Left ventricle myocardium inferior (tissue), 1 donor: ENCODE measurements at regions not wholly inside any gene's neighbourhood (a gene's known extent, or its start where the extent isn't known, plus 50 kb on each side); places are given as distances from the start of the nearest gene placed in this dataset.

Source experiments
- DNase-seq: peaks from one replicate; pipeline ENCODE4 v3.0.0-alpha.2; 2020
- H3K27ac ChIP-seq: fragments of 200-600 bp; replicated peaks from 2 replicates; pipeline ENCODE4 v1.8.0; 2021
- H3K27me3 ChIP-seq: fragments of 200-600 bp; 2 replicates; pipeline ENCODE4 v1.8.0; 2021; ENCODE audit warnings: low read depth
- H3K36me3 ChIP-seq: fragments of 200-600 bp; 2 replicates; pipeline ENCODE4 v1.8.0; 2021
- H3K4me1 ChIP-seq: fragments of 200-600 bp; 2 replicates; pipeline ENCODE4 v1.8.0; 2021
- H3K4me3 ChIP-seq: fragments of 200-600 bp; 2 replicates; pipeline ENCODE4 v1.8.0; 2021; ENCODE audit warnings: mild to moderate bottlenecking, moderate library complexity
- H3K9me3 ChIP-seq: fragments of 200-600 bp; replicated peaks from 2 replicates; pipeline ENCODE4 v1.8.0; 2021
- intact Hi-C: fragments of 100-400 bp; cut with micrococcal nuclease; formaldehyde crosslinking; loops from one replicate; pipeline ENCODE4 v1.11.0; 2022
- TF ChIP-seq, protein P1 (sequence below): fragments of 200-600 bp; IDR thresholded peaks from 2 replicates; pipeline ENCODE4 v1.8.0; 2021; ENCODE audit warnings: antibody characterized with exemption, mild to moderate bottlenecking, borderline replicate concordance
- donor health status: DM: no; HTN: yes; CAD: no; lungs with severe emphysema.

DNA sequence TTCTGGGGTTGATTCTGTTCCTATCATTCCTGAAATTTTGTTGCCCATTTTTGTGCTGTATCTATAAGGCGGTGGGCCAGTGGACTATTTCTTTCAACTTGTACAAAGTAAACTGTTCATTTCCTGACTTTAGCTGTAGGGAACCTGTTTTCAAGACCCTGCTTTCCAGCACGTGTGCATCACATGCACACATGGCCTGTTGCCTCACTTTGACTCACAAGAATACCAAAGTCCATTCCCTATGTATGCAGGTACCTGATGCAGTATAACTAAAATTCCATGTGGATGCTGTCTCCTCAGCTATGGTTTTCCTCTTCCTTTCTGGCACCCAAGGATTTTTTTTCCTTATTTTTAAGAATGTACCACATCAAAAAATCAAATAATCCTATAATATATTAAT is 284.1 kb upstream of the MANEA start:
- Histone ChIP-seq H3K9me3 (no peaks in the 10 kb centered on the region), H3K36me3 (no peaks in the 10 kb centered on the region), H3K4me1 (no peaks in the 10 kb centered on the region), H3K4me3 (no peak overlapping the region), H3K27ac (no peak overlapping the region), H3K27me3 (no peaks in the 10 kb centered on the region)
- DNase-seq = no peak
- TF ChIP-seq, protein P1, sequence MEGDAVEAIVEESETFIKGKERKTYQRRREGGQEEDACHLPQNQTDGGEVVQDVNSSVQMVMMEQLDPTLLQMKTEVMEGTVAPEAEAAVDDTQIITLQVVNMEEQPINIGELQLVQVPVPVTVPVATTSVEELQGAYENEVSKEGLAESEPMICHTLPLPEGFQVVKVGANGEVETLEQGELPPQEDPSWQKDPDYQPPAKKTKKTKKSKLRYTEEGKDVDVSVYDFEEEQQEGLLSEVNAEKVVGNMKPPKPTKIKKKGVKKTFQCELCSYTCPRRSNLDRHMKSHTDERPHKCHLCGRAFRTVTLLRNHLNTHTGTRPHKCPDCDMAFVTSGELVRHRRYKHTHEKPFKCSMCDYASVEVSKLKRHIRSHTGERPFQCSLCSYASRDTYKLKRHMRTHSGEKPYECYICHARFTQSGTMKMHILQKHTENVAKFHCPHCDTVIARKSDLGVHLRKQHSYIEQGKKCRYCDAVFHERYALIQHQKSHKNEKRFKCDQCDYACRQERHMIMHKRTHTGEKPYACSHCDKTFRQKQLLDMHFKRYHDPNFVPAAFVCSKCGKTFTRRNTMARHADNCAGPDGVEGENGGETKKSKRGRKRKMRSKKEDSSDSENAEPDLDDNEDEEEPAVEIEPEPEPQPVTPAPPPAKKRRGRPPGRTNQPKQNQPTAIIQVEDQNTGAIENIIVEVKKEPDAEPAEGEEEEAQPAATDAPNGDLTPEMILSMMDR = no peak
- intact Hi-C loops = no loop called here

DNA sequence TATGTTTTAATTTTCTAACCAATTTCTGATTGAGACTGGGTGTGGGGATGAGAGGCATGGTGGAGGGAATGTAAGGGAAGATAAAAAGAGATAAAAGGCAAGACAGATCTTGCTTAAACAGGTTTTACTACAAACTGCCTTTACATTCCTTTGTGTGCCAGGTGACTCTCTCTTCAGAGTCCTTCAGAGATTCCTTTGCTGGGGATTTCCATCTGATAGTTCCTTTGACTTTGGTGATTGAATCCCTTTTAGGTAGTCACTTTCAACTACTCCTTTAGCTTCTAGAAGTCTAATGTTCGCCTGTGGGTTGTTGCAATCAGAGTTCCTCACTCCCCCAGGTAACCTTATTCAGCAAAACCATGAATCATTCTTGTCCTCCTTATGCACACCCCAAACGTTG is 283.3 kb upstream of the MANEA start:
- Histone ChIP-seq H3K27ac (no peak overlapping the region), H3K4me3 (no peak overlapping the region), H3K27me3 (no peaks in the 10 kb centered on the region), H3K36me3 (no peaks in the 10 kb centered on the region), H3K4me1 (no peaks in the 10 kb centered on the region), H3K9me3 (peaks cover 2% of the 10 kb centered on the region)
- intact Hi-C loops = no loop called here
- TF ChIP-seq, protein P1 = no peak
- DNase-seq = no peak

DNA sequence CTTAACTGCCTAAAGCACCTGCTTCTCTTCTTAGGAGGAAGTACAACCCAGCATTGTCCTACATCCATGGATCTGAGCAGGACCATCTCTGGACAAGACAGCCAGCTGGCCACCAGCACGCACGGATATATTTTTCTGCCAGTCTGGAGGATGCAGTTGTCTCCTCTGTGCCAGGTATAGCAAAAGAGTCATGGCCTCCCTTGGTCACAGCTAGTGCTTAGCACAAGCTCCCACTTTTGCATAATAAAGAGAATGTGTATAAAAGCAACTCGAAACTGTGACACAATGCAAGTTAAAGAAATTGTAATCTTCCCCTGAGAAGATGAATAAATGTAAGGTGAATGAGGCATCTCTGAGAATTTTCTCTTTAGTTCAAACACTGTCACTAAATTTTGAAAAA is 267.8 kb upstream of the MANEA start:
- TF ChIP-seq, protein P1 = no peak

DNA sequence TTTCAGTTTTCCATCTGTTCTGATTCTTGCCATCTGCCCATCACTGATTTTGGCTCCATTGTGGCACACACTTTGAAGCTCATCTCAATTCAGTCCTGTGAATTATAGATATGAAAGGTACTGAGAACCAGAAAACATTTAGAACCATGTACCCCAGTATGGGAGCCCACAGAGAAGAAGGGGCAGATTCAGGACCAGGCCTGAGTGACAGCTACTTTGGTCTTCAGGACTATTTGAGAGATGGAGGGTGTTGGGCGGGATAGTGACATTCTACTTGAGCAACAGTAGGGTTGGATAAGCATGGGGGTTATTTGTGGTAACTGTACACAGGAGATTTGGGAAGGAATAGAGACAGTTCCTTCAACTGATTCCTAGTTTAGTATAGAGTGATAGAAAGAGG is 259.2 kb upstream of the MANEA start:
- intact Hi-C loops = no loop called here
- no peak for DNase-seq
- Histone ChIP-seq H3K4me1 (no peaks in the 10 kb centered on the region), H3K27ac (no peak overlapping the region), H3K9me3 (no peaks in the 10 kb centered on the region), H3K27me3 (no peaks in the 10 kb centered on the region), H3K4me3 (no peak overlapping the region), H3K36me3 (no peaks in the 10 kb centered on the region)
- TF ChIP-seq, protein P1 = no peak

More for the DNA sequence above, 267.8 kb upstream of the MANEA start:
- Histone ChIP-seq H3K36me3 (no peaks in the 10 kb centered on the region), H3K4me3 (no peak overlapping the region), H3K27me3 (no peaks in the 10 kb centered on the region), H3K9me3 (no peaks in the 10 kb centered on the region), H3K4me1 (no peaks in the 10 kb centered on the region), H3K27ac (no peak overlapping the region)
- intact Hi-C loops = no loop called here
- DNase-seq = no peak

DNA sequence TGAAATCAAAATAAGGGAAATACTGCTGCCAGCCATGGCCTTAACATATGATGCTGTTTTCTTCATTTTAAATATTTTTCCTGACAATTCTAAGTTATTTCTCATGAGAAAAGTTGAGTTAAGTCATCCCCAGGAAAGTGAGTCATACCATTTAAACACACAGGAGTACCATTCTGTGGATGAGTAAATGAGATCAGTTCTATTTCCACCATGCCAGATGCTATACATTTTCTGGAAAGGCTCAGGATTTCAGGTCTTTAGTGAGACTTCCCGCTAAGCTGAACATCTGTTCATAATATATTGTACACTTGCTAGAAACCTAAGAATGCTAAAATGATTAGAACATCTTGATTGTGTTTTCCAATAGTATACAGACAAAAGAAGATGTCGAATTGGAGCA is 256.2 kb upstream of the MANEA start:
- no peak overlapping the region for H3K27ac ChIP-seq
- DNase-seq = no peak
- H3K9me3 ChIP-seq = no peaks in the 10 kb centered on the region
- TF ChIP-seq, protein P1 = no peak
- no peaks in the 10 kb centered on the region for H3K27me3 ChIP-seq
- H3K4me1 ChIP-seq = no peaks in the 10 kb centered on the region
- H3K4me3 ChIP-seq = no peak overlapping the region
- H3K36me3 ChIP-seq = no peaks in the 10 kb centered on the region
- intact Hi-C loops = no loop called here

DNA sequence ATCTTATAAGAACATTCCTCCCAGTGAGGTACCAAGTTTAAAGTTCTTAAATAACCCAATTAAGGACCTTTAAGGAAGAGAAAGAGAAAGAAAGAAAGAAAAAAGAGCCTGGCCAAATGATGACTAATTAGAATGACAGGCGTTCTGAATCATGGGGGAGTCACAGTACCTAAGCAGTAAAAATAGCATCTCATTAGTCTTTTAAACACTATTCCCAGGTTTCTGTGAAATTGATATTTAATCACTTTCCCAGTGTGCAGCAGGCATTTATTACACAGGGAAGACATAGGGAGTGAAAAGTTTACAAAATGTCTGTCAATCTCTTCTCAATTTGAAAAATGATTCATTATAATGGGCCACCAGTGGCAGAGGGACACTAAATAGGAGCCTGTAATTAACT is 251.4 kb upstream of the MANEA start:
- intact Hi-C loops = no loop called here
- Histone ChIP-seq H3K4me3 (no peak overlapping the region), H3K4me1 (no peaks in the 10 kb centered on the region), H3K27ac (no peak overlapping the region), H3K27me3 (no peaks in the 10 kb centered on the region), H3K9me3 (no peaks in the 10 kb centered on the region), H3K36me3 (no peaks in the 10 kb centered on the region)
- TF ChIP-seq, protein P1 = no peak
- no peak for DNase-seq
